HEK293T (cell line): ENCODE measurements at regions not wholly inside any gene's neighbourhood (a gene's known extent, or its start where the extent isn't known, plus 50 kb on each side); places are given as distances from the start of the nearest gene placed in this dataset.

Experiments used
- ARNT ChIP-seq: fragments of 450-650 bp; IDR thresholded peaks from 2 replicates; pipeline ENCODE4 v1.6.1; 2017; ENCODE audit warnings: mild to moderate bottlenecking
- BHLHE40 ChIP-seq: fragments of 450-650 bp; IDR thresholded peaks from 2 replicates; pipeline ENCODE4 v1.6.1; 2016; ENCODE audit warnings: mild to moderate bottlenecking, moderate library complexity, borderline replicate concordance
- ELF4 ChIP-seq: fragments of 450-650 bp; IDR thresholded peaks from 2 replicates; pipeline ENCODE4 v1.6.1; 2017; ENCODE audit warnings: antibody characterized with exemption
- FOXA1 ChIP-seq: fragments of 450-650 bp; IDR thresholded peaks from 2 replicates; pipeline ENCODE4 v1.6.1; 2016; ENCODE audit warnings: mild to moderate bottlenecking
- FOXK2 ChIP-seq: fragments of 450-650 bp; IDR thresholded peaks from 2 replicates; pipeline ENCODE4 v1.6.1; 2016; ENCODE audit warnings: mild to moderate bottlenecking
- FOXM1 ChIP-seq: fragments of 450-650 bp; IDR thresholded peaks from 2 replicates; pipeline ENCODE4 v1.6.1; 2017; ENCODE audit warnings: mild to moderate bottlenecking, borderline replicate concordance
- HDGF ChIP-seq: fragments of 450-650 bp; IDR thresholded peaks from 2 replicates; pipeline ENCODE4 v1.6.1; 2017; ENCODE audit warnings: antibody characterized with exemption, borderline replicate concordance
- NFRKB ChIP-seq: fragments of 450-650 bp; IDR thresholded peaks from 2 replicates; pipeline ENCODE4 v1.6.1; 2016; ENCODE audit warnings: mild to moderate bottlenecking, moderate library complexity
- PKNOX1 ChIP-seq: fragments of 450-650 bp; IDR thresholded peaks from 2 replicates; pipeline ENCODE4 v1.6.1; 2016
- SP1 ChIP-seq: fragments of 450-650 bp; IDR thresholded peaks from 2 replicates; pipeline ENCODE4 v1.6.1; 2017
- SUZ12 ChIP-seq: fragments of 450-650 bp; IDR thresholded peaks from 2 replicates; pipeline ENCODE4 v1.6.1; 2016; ENCODE audit warnings: mild to moderate bottlenecking
- TARDBP ChIP-seq: fragments of 450-650 bp; IDR thresholded peaks from 2 replicates; pipeline ENCODE4 v1.6.1; 2016
- ZNF384 ChIP-seq: fragments of 450-650 bp; IDR thresholded peaks from 2 replicates; pipeline ENCODE4 v1.6.1; 2016

- TF ChIP-seq ELF4: no peak
- TF ChIP-seq SUZ12: no peak
- no peak for TF ChIP-seq TARDBP
- no peak for TF ChIP-seq FOXM1
- TF ChIP-seq ARNT: no peak
- TF ChIP-seq SP1: no peak
- TF ChIP-seq FOXA1: no peak
- no peak for TF ChIP-seq BHLHE40
- no peak for TF ChIP-seq PKNOX1
- TF ChIP-seq FOXK2: no peak
- TF ChIP-seq HDGF: no peak
- TF ChIP-seq NFRKB: no peak
- no peak for TF ChIP-seq ZNF384
Measured at GRCh38 chr4:16993956-16994840, 95.8 kb upstream of the LDB2 start.
